Endothelial cell of umbilical vein (primary cell): ENCODE measurements at regions not wholly inside any gene's neighbourhood (a gene's known extent, or its start where the extent isn't known, plus 50 kb on each side); places are given as distances from the start of the nearest gene placed in this dataset.

Experiments
- MYC ChIP-seq: IDR thresholded peaks from one replicate; pipeline ENCODE4 v1.6.1; 2011; ENCODE audit warnings: mild to moderate bottlenecking, low read depth, low read length
- TF ChIP-seq, protein P1 (sequence below), 2 donors: IDR thresholded peaks; 1 replicate in 1 of 2; 2 replicates in 1 of 2; pipeline ENCODE4 v1.5.1; 2011; ENCODE audit warnings: low read length in 2 of 2, mild to moderate bottlenecking in 2 of 2, moderate library complexity in 2 of 2, control low read depth in 1 of 2, inconsistent platforms in 1 of 2, low read depth in 1 of 2; ENCODE audit not compliant: insufficient read depth in 1 of 2; ENCODE audit errors: extremely low read depth in 1 of 2

- TF ChIP-seq, protein P1, sequence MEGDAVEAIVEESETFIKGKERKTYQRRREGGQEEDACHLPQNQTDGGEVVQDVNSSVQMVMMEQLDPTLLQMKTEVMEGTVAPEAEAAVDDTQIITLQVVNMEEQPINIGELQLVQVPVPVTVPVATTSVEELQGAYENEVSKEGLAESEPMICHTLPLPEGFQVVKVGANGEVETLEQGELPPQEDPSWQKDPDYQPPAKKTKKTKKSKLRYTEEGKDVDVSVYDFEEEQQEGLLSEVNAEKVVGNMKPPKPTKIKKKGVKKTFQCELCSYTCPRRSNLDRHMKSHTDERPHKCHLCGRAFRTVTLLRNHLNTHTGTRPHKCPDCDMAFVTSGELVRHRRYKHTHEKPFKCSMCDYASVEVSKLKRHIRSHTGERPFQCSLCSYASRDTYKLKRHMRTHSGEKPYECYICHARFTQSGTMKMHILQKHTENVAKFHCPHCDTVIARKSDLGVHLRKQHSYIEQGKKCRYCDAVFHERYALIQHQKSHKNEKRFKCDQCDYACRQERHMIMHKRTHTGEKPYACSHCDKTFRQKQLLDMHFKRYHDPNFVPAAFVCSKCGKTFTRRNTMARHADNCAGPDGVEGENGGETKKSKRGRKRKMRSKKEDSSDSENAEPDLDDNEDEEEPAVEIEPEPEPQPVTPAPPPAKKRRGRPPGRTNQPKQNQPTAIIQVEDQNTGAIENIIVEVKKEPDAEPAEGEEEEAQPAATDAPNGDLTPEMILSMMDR (IDR thresholded peaks at IDR 0.05; ENCODE audit: extremely low read depth in 1 of 2, insufficient read depth in 1 of 2, low read depth in 1 of 2, low read length in 2 of 2): no peak
- TF ChIP-seq MYC: no peak
Observed at GRCh38 chr3:94607778-94608177, 544.9 kb downstream of the NSUN3 start.
